HG03342 (cell line): ENCODE measurements at regions not wholly inside any gene's neighbourhood (a gene's known extent, or its start where the extent isn't known, plus 50 kb on each side); places are given as distances from the start of the nearest gene placed in this dataset.

Source experiments
- ATAC-seq: cut with Tn5 transposase; IDR thresholded peaks from one replicate; pipeline ENCODE4 v1.9.1; 2021; ENCODE audit warnings: mild to moderate bottlenecking, moderate library complexity; ENCODE audit not compliant: unreplicated experiment

DNA sequence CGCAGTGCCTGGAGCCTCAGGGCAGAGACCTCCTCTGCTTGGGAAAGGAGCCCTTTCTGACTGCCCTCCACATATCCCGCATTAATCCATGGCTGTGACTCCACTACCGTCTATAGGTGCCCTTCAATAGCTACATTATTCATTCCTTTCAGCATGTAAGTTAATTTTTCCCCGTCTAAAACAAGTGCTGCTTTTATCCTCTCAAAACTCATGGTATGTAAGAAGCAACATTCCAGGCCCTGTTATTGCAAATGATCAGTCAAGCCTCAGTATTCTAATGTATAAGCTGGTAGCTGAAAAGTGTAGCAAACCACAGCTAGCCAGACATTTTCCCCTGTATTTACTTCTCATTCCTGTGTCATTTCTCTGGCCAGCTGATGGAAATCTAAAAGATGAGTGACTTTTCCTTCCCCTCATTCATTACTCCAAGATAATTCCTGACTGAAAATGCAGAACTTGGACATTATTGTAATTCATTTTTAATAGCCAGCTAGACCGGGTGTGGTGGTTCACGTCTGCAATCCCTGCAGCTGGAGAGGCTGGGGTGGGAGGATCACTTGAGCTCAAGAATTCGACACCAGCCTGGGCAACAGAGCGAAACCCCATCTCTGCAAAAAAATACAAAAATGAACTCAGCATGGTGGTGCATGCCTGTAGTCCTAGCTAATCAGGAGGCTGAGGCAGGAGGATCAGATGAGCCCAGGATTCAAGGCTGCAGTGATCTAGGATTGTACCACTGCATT is 88.5 kb upstream of the SOD1 start:
- no peak for ATAC-seq

GRCh38 chr21:31566611-31567010 is 92.9 kb upstream of the SOD1 start:
- no peak for ATAC-seq

GRCh38 chr21:31566064-31566463 is 93.4 kb upstream of the SOD1 start:
- ATAC-seq: no peak

- ATAC-seq: no peak
Observed at GRCh38 chr21:31564439-31564838, 95.1 kb upstream of the SOD1 start.

DNA sequence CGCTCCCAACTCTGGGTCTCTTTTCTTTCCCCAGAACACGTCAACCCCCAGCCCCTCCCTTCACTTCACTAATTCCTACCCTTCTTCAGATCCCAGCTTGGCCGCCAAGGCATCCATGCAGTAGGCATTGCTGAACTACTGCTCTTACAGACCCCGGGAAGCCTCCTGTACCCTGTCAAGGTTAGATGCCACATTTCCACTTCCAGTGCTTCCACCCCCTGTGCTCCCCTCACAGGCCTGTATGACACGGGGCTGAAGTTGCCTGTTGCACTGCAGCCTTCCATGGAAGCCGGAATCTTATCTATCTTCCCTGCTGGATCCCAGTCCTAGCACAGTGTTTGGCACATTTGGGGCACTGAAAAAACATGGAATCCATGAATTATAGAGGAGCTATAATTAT is 99.0 kb upstream of the SOD1 start:
- no peak for ATAC-seq

DNA sequence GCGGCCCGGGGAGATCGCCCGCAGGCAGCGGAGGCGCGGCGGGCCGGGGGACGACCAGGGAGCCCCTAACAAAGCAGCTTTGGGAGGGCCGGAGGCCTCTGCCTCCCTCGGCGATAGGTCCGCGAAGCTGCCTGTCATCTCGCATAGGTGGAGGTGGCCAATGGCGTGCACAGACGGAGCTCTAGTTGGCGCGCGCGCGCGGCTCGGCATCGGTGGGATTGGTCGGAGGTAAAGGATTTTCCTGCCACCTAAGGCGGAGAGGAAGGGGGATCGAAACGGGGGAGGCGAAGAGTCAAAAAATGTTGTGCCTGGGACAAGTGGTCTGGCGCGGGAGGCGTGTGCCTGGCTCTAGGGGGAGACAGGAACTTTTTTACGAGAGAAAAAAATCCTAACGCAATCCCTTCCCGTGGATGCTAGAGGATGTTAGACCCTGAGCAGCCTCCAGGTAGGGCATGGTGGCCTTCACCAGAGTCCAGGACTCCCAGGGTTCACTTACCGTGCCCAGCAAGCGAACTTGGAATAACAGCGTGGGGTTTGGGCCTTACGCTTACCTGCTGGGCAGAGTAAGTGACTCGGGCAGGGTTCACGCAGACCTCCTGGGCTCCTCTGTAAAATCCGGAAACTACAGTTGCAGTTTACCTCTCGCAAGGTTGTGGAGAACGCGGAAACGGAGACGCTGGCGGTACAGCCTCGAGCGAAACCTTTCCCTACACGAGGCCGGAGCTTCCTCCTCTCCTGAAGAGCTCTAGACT is 99.9 kb upstream of the SOD1 start:
- ATAC-seq: peak; percentile 77

DNA sequence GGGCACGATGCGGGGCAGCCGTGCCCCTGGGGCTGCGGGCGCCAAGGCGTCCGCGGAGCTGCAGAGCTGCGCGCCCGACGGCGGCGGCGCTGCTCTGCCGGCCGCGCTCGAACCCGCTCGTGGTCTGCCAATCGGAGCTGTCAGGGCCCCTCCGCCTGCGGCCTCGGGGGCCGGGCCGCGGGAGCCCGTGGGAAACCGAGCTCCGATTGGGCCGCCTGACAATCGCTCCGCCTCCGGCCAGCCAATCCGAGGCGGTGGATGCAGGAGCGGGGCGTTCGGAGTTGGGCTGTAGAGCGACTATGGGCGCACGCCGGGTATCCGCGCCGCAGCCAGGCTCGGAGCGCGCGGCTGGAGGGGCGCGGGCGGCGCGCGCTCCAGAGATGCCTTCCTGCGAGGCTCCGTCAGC is 100.5 kb upstream of the SOD1 start:
- peak; percentile 77 for ATAC-seq

DNA sequence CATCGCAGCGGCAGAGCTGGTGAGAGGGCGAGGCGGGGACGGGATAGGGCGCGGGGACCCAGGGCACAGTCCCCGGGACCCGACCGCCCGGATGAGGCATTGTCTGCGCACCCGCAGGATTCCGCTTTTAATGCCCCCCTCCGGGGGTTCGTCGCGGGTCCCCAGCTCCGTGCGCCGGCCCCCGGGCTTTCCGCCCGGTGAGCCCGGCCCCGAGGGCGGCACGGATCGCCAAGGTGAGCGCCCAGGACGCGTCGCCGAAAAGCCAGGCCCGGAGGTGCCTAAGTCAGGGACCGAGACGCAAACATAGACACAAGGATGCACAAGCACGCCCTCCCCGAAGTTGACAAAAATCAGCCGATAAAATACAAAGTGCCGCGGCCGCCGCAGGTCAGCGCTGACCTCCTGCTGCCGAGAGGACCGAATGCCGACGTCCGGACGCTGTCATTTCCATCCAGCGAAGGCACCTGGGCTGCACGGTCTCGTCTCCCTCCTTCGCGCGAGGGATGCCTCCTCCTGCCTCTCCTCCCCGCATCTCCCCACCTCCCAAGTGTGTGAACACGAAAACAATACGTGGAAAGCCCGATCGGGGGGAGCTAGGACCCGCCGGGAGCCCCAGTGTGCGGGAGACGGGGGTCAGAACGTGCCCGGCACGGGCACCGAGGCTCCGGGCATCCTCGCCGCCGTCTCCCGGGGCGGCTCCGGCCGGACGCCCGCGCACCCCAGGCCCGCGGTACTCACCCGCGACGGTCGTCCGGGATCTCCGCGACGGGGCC is 101.1 kb upstream of the SOD1 start:
- ATAC-seq: peak; percentile 3

- no peak for ATAC-seq
Observed at GRCh38 chr21:31557421-31558188, 101.9 kb upstream of the SOD1 start.

DNA sequence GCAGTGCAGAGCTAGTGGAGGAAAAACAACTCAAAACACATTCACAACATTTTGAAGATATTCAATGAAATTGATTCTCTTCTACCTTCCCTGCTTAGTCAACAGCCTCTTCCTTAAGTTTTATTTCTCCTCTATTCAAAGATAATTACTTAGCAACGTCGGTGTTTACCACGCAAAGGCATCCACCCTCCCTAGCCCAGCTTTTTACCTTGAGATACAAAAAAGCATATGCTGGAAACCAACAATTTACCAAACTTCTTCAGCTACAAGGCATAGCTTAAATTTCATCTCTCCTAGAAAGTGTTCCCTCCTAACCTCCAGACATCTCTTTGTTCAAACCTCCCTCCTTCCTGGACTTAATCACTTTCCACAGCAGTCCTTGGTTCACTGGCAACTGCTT is 102.8 kb upstream of the SOD1 start:
- no peak for ATAC-seq

- no peak for ATAC-seq
Observed at GRCh38 chr21:31555741-31556191, 103.7 kb upstream of the SOD1 start.

GRCh38 chr21:31554511-31555022 is 104.9 kb upstream of the SOD1 start:
- peak; percentile 41 for ATAC-seq

DNA sequence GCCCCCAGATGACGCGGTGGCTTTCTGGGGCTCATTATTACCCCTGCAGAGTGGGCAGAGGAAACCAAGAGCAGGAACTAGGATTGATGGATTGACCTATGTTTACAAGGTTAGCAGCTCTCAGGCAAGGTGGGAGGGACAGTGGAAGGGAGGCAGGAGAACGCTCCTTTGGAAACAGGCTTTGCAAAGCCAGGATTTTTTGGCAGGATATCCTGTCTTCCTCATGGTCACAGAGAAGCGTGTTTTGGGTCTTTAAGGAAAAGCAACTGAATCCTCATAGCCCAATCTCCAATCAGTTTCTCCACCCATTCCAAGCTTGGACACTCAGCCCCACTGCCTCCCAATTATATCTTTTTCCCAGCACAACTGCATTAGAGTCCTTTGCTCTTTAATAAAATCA is 105.6 kb upstream of the SOD1 start:
- no peak for ATAC-seq

- no peak for ATAC-seq
Observed at GRCh38 chr21:31553461-31553860, 106.0 kb upstream of the SOD1 start.

- ATAC-seq: no peak
Observed at GRCh38 chr21:31552826-31553225, 106.7 kb upstream of the SOD1 start.

GRCh38 chr21:31550070-31550469 is 109.4 kb upstream of the SOD1 start:
- ATAC-seq: no peak

GRCh38 chr21:31548688-31549087 is 110.8 kb upstream of the SOD1 start:
- no peak for ATAC-seq

DNA sequence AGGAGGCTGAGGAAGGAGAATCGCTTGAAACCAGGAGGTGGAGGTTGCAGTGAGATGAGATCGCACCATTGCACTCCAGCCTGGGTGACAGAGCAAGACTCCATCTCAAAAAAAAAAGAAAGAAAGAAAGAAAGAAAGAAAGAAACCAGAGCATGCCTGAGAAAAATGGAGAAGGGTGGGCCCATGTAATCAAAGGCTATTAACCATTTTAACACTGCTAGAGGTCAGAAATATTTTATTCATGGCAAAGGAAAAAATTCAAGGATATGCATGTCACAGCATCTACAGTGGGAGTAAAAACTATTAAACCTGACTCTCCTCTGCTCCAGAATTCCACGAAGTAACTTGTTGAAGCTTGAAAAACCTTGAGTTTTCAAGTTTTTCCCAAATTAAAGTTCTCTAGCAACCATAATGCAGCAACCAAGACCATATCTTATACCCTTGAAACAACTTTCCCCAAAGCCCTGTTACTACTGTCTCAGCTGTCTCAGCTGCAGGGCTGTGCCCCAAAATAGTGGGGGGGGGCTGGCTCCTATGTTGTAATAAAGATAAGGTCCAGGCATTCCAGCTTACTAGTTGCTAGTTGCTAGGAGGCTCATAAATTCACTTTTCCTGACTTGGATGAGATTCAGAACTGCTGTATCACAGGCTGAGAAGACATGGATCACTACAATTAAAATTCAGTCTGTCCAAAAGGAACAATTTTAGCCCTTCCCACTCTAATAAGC is 112.9 kb upstream of the SOD1 start:
- no peak for ATAC-seq

- no peak for ATAC-seq
Observed at GRCh38 chr21:31545036-31545435, 114.5 kb upstream of the SOD1 start.

DNA sequence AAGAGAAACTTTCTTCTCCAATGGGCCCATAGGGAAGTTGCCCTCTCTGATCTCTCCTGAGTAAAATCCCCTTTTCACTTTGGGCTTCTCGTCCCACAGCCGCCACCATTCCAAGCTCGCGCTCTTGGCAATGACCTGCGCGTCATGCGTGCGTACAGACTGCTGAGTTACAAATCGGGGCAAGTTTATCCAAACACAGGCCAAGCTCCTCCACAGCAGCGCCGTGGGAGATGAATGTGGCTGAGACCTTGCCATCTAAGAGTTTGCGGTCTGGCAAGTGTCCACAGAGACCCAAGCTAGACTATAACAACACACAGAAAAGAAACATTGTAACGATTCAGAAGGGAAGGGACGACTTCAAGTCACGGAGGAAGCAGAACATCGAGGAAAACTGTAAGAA is 116.3 kb upstream of the SOD1 start:
- ATAC-seq: no peak
